ENCODE measurements at regions not wholly inside any gene's neighbourhood (a gene's known extent, or its start where the extent isn't known, plus 50 kb on each side); places are given as distances from the start of the nearest gene placed in this dataset.
A peak's percentile ranks its signal among the peaks of the same experiment; 100 is the strongest.

GRCh38 chr2:17272170-17272569 is 246.1 kb downstream of the RAD51AP2 start:
- no peak for TF ChIP-seq TAF1 (IDR thresholded peaks at IDR 0.05; ENCODE audit: low read depth, low read length)
- TF ChIP-seq SPI1 (IDR thresholded peaks at IDR 0.05; ENCODE audit: low read depth, low read length), result no peak
- TF ChIP-seq POLR2A (IDR thresholded peaks at IDR 0.05; ENCODE audit: low read depth, low read length), result no peak
- no peak for TF ChIP-seq POLR2AphosphoS5 (IDR thresholded peaks at IDR 0.05; ENCODE audit: low read depth, low read length)
- TF ChIP-seq PAX5 (IDR thresholded peaks at IDR 0.05; ENCODE audit: insufficient read depth, low read length, severe bottlenecking), result no peak
- no peak for TF ChIP-seq POU2F2 (IDR thresholded peaks at IDR 0.05; ENCODE audit: low read depth, low read length)
- FAIRE-seq (no peak), DNase-seq (ENCODE audit: insufficient read length, low spot score) (no peak)

DNA sequence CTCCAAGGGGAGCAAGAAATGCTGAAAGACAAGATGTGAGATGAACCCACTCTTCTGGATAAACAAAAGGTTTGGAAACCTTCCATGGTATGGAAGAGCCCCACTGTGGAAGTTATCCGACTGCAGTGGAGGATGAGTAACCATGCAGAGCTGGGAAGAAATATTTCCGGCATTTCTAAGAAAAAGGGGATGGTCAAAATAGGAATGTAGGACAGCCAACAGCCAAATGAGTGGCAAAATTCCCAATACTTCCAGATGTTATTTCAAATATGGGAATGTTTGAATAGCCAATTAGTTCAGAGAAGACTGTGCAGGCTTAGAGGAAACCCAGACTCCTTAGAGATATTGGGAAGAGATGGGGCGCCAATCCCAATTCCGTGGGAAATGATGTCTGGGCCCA is 246.8 kb downstream of the RAD51AP2 start:
- no peak for DNase-seq (ENCODE audit: insufficient read length, low spot score)
- TF ChIP-seq POU2F2 (IDR thresholded peaks at IDR 0.05; ENCODE audit: low read depth, low read length) (no peak), POLR2A (IDR thresholded peaks at IDR 0.05; ENCODE audit: low read depth, low read length) (no peak), TAF1 (IDR thresholded peaks at IDR 0.05; ENCODE audit: low read depth, low read length) (no peak), POLR2AphosphoS5 (IDR thresholded peaks at IDR 0.05; ENCODE audit: low read depth, low read length) (no peak), SPI1 (IDR thresholded peaks at IDR 0.05; ENCODE audit: low read depth, low read length) (no peak), PAX5 (IDR thresholded peaks at IDR 0.05; ENCODE audit: insufficient read depth, low read length, severe bottlenecking) (no peak)
- FAIRE-seq, result no peak

DNA sequence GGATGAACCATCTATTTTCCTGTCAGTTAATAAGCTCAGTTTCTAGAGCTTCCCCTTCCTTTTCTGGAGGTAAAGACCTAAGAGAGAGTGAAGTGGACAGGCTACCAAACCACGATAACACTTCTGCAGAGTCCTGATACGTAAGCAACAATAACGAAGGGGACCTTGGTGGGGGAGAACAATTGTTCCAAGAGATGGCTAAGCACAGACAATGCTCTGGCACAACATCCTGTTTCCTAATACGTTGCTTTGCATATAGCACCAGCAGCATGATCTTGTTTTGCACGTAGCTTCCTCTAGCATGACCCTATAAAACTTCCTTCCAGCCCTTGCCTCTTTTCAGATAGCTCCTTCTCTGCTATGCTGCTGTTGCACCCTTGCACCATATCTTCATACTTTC is 247.3 kb downstream of the RAD51AP2 start:
- TF ChIP-seq SPI1 (IDR thresholded peaks at IDR 0.05; ENCODE audit: low read depth, low read length) (no peak), POLR2AphosphoS5 (IDR thresholded peaks at IDR 0.05; ENCODE audit: low read depth, low read length) (no peak), POU2F2 (IDR thresholded peaks at IDR 0.05; ENCODE audit: low read depth, low read length) (no peak), PAX5 (IDR thresholded peaks at IDR 0.05; ENCODE audit: insufficient read depth, low read length, severe bottlenecking) (no peak), POLR2A (IDR thresholded peaks at IDR 0.05; ENCODE audit: low read depth, low read length) (no peak), TAF1 (IDR thresholded peaks at IDR 0.05; ENCODE audit: low read depth, low read length) (no peak)
- DNase-seq (ENCODE audit: insufficient read length, low spot score) (no peak), FAIRE-seq (peak; percentile 47)

DNA sequence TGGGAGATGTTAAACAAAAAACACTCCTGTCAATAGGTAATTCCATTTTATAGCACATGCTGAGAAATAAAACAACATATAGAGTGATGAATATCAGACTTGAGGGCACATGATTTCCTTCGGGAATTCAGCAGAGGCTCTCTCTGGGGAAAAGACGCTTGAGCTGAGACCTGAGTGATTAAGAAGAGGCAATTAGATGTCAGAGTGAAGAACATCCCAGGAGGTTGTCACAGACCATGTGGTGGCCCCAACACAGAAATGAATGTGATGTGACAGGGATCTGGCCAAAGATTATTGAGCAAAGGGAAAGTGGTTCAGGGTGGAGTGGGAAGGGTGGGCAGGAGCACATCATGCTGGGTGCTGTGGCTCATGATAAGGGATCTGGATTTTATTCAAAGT is 254.7 kb downstream of the RAD51AP2 start:
- DNase-seq (ENCODE audit: insufficient read length, low spot score), result no peak
- FAIRE-seq, result no peak
- TF ChIP-seq POLR2AphosphoS5 (IDR thresholded peaks at IDR 0.05; ENCODE audit: low read depth, low read length), result no peak
- no peak for TF ChIP-seq TAF1 (IDR thresholded peaks at IDR 0.05; ENCODE audit: low read depth, low read length)
- TF ChIP-seq POU2F2 (IDR thresholded peaks at IDR 0.05; ENCODE audit: low read depth, low read length), result no peak
- TF ChIP-seq SPI1 (IDR thresholded peaks at IDR 0.05; ENCODE audit: low read depth, low read length), result no peak
- no peak for TF ChIP-seq PAX5 (IDR thresholded peaks at IDR 0.05; ENCODE audit: insufficient read depth, low read length, severe bottlenecking)
- no peak for TF ChIP-seq POLR2A (IDR thresholded peaks at IDR 0.05; ENCODE audit: low read depth, low read length)

DNA sequence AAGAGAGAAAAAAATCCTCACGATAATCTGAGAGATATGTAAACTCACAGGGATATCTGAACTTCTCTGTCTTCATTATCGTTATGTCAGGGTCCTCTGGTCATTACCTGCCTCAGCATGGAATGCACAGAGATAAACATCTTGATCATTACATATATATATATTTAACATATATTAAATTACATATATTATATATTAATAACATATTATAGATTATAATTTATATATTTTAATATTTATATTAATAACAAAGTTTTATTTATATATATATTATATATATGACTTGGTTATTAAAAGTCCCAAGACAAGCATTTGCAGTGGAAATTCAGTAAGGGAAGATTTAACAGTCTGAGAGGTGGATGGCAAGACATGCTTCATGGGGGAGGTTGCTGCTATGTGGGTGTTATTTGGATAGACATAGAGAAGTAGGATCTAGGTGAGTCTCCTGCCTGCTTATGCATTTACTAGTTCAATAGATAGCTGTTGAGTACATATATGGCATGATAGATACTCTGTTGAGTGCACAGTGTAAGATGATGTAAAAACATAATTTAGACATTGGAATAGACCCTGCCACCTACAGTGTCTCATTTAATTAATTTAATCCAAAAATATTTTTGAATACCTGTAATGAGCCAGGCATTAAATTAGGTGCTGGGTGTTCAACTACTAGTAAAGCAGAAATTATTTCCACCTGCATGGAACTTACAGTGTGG is 255.2 kb downstream of the RAD51AP2 start:
- FAIRE-seq, result no peak
- no peak for DNase-seq (ENCODE audit: insufficient read length, low spot score)
- no peak for TF ChIP-seq SPI1 (IDR thresholded peaks at IDR 0.05; ENCODE audit: low read depth, low read length)
- TF ChIP-seq TAF1 (IDR thresholded peaks at IDR 0.05; ENCODE audit: low read depth, low read length), result no peak
- TF ChIP-seq POU2F2 (IDR thresholded peaks at IDR 0.05; ENCODE audit: low read depth, low read length), result no peak
- TF ChIP-seq POLR2A (IDR thresholded peaks at IDR 0.05; ENCODE audit: low read depth, low read length), result no peak
- no peak for TF ChIP-seq POLR2AphosphoS5 (IDR thresholded peaks at IDR 0.05; ENCODE audit: low read depth, low read length)

GRCh38 chr2:17259613-17260012 is 258.6 kb downstream of the RAD51AP2 start:
- TF ChIP-seq POLR2A (IDR thresholded peaks at IDR 0.05; ENCODE audit: low read depth, low read length) (no peak), SPI1 (IDR thresholded peaks at IDR 0.05; ENCODE audit: low read depth, low read length) (no peak), POLR2AphosphoS5 (IDR thresholded peaks at IDR 0.05; ENCODE audit: low read depth, low read length) (no peak), TAF1 (IDR thresholded peaks at IDR 0.05; ENCODE audit: low read depth, low read length) (no peak), POU2F2 (IDR thresholded peaks at IDR 0.05; ENCODE audit: low read depth, low read length) (no peak), PAX5 (IDR thresholded peaks at IDR 0.05; ENCODE audit: insufficient read depth, low read length, severe bottlenecking) (no peak)
- no peak for FAIRE-seq

DNA sequence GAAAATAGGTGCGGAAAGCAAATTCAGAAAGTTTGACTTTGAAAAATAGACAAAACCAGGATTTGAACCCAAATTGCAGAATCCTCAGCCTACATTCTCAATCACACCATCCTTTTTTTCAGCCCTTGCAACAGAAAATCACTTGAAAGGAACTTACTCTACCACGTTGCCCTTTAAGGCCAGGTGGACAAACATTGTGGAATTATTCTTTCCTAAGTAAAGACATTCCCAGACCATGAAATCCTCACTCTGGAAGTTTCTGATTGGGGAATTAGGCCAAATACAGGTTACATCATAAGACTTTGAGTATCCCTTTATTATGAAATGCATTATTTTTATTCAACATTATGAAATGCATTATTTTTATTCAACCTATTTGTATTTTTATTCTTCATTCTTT is 259.4 kb downstream of the RAD51AP2 start:
- no peak for TF ChIP-seq POU2F2 (IDR thresholded peaks at IDR 0.05; ENCODE audit: low read depth, low read length)
- TF ChIP-seq SPI1 (IDR thresholded peaks at IDR 0.05; ENCODE audit: low read depth, low read length), result no peak
- no peak for TF ChIP-seq POLR2A (IDR thresholded peaks at IDR 0.05; ENCODE audit: low read depth, low read length)
- no peak for TF ChIP-seq POLR2AphosphoS5 (IDR thresholded peaks at IDR 0.05; ENCODE audit: low read depth, low read length)
- TF ChIP-seq TAF1 (IDR thresholded peaks at IDR 0.05; ENCODE audit: low read depth, low read length), result no peak
- no peak for TF ChIP-seq PAX5 (IDR thresholded peaks at IDR 0.05; ENCODE audit: insufficient read depth, low read length, severe bottlenecking)
- DNase-seq (ENCODE audit: insufficient read length, low spot score), result no peak
- FAIRE-seq, result no peak

More at GRCh38 chr2:17259613-17260012, 258.6 kb downstream of the RAD51AP2 start:
- DNase-seq (ENCODE audit: insufficient read length, low spot score), result no peak

- no peak for DNase-seq (ENCODE audit: insufficient read length, low spot score)
- no peak for TF ChIP-seq POU2F2 (IDR thresholded peaks at IDR 0.05; ENCODE audit: low read depth, low read length)
- no peak for TF ChIP-seq SPI1 (IDR thresholded peaks at IDR 0.05; ENCODE audit: low read depth, low read length)
- TF ChIP-seq POLR2A (IDR thresholded peaks at IDR 0.05; ENCODE audit: low read depth, low read length), result no peak
- no peak for TF ChIP-seq PAX5 (IDR thresholded peaks at IDR 0.05; ENCODE audit: insufficient read depth, low read length, severe bottlenecking)
- no peak for TF ChIP-seq POLR2AphosphoS5 (IDR thresholded peaks at IDR 0.05; ENCODE audit: low read depth, low read length)
- no peak for TF ChIP-seq TAF1 (IDR thresholded peaks at IDR 0.05; ENCODE audit: low read depth, low read length)
- no peak for FAIRE-seq
Observed at GRCh38 chr2:17257189-17257909, 260.9 kb downstream of the RAD51AP2 start.

DNA sequence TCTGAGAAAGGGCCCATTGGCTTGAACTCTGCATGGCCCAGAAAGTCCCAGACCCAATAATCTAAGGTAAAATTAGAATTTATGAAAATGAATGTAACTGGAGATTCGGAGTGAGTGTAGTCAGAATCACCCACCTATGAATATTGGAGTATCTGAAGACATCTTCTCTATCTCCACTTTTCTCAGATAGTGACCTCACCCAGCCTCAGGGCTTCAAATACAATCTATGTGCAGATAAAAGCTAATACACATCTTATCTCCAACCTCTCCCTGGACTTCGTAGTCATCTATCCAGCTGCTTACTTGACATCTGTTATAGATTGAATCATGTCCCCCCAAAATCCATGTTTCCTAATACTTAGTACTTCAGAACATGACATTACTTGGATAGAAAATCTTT is 263.2 kb downstream of the RAD51AP2 start:
- FAIRE-seq (no peak), DNase-seq (ENCODE audit: insufficient read length, low spot score) (no peak)
- TF ChIP-seq SPI1 (IDR thresholded peaks at IDR 0.05; ENCODE audit: low read depth, low read length) (no peak), POLR2A (IDR thresholded peaks at IDR 0.05; ENCODE audit: low read depth, low read length) (no peak), POLR2AphosphoS5 (IDR thresholded peaks at IDR 0.05; ENCODE audit: low read depth, low read length) (no peak), POU2F2 (IDR thresholded peaks at IDR 0.05; ENCODE audit: low read depth, low read length) (no peak)
